DMS114 treated with DMSO at 0.1 percent for 48 hours (cell line): ENCODE measurements at regions not wholly inside any gene's neighbourhood (a gene's known extent, or its start where the extent isn't known, plus 50 kb on each side); places are given as distances from the start of the nearest gene placed in this dataset.
A peak's percentile ranks its signal among the peaks of the same experiment; 100 is the strongest.
"Not testable (repeated sequence)": the region's sequence is repeated elsewhere in the genome, so short reads cannot be mapped to it uniquely, and the experiment has no call there.

Source experiments
- DNase-seq: peaks from one replicate; lab custom pipeline; 2025; ENCODE audit not compliant: unreplicated experiment; lab: John Stamatoyannopoulos, UW

- DNase-seq, result no peak
Observed at GRCh38 chr3:170814822-170815221, 55.2 kb downstream of the RPL22L1 start.

GRCh38 chr3:170813266-170813665 is 56.7 kb downstream of the RPL22L1 start:
- DNase-seq, result no peak

- DNase-seq, result peak; percentile 79
Observed at GRCh38 chr3:170811928-170812591, 57.9 kb downstream of the RPL22L1 start.

- DNase-seq, result no peak
Observed at GRCh38 chr3:170811515-170811914, 58.5 kb downstream of the RPL22L1 start.

- no peak for DNase-seq
Observed at GRCh38 chr3:170809975-170810357, 60.0 kb downstream of the RPL22L1 start.

DNA sequence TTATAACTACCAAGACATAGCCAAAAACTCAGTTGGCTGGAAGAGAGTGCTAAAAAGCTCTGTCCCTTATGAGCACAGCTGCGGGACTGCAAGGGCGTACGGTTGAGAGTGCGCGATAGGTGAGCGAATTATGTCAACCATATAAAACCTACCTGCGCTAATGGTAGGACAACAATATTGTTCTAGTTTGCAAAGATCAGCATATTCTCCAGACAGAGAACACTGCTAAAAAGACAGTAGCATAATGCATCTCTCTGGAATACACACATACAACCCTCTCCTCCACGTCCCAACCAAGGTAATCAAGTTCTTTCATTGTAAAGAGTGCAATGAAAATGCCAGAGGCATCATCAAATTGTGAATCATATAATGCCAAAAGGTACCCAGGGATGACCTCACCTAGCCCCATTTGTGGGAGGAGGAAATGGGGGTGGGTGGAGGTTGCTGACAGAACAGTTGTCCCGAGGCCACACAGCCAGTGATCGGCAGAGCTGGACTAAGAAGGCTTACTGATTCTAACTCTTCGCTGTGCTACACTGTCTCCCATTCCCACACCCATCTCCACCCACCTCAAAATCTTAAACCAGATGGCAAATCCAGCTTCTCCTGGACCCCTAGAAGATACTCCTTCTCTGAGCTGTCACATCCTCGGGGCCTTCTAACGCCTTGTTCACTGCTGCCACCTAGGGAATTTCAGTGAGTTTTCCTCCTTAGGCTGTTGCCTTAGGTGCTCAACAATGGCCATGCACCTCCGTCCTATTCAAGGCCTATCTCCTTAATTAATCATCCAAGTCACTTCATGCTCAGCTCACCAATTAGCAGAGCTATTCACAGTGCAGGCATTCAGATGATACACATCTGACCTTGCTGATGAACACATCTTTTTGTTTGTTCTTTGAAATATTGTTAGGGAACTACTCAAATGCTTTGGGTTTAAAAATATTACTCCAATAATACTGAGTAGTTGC is 60.7 kb downstream of the RPL22L1 start:
- DNase-seq, result peak; percentile 46

DNA sequence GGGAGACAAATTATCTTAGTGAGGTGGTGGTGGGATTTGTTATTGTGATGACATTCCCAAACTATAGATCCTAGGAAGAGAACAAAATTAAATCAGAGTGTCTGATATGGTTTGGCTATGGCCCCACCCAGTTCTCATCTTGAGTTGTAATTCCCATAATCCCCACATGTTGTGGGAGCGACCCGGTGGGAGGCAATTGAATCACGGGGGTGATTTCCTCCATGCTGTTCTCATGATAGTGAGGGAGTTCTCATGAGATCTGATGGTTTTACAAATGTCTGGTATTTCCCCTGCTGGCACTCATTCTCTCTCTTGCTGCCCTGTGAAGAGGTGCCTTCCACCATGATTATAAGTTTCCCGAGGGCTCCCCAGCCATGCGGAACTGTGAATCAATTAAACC is 62.0 kb downstream of the RPL22L1 start:
- no peak for DNase-seq

DNA sequence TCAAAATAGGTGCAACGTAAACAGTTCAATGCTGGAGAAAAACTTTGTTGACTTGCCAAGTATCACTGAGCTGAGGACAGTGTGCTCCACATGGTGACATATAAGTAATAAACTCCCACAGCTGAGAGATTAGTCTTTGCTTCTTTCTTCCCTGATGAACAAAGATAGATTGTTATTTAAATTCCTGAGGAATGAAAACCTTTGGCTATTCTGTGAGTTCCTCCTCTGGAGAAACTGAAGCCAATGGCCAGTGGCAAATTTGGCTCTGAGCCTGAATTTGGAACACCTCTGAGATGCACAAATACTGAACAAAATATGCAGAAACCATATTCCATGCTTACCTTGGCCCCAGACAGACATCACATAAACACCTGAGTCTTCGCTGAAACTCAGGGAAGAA is 63.3 kb downstream of the RPL22L1 start:
- DNase-seq, result no peak

DNA sequence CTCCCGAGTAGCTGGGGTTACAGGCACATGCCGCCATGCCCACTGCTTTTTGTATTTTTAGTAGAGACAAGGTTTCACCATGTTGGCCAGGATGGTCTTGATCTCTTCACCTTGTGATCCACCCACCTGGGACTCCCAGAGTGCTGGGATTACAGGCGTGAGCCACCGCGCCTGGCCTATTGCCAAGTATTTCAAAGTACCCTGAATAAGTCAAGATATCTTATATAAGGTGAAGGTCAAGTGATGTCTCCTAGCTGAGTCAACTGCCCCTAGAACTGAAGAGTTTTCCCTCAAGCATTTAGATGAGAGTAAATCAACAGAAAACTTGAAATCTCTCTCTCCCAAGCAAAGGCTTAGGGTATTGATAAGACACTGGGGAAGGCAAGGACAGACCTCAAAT is 63.9 kb downstream of the RPL22L1 start:
- DNase-seq, result no peak

- not testable (repeated sequence) for DNase-seq
Observed at GRCh38 chr3:170805296-170805695, 64.7 kb downstream of the RPL22L1 start.

GRCh38 chr3:170804634-170805033 is 65.4 kb downstream of the RPL22L1 start:
- DNase-seq, result not testable (repeated sequence)

- no peak for DNase-seq
Observed at GRCh38 chr3:170804078-170804477, 65.9 kb downstream of the RPL22L1 start.

- DNase-seq, result no peak
Observed at GRCh38 chr3:170802164-170803151, 67.5 kb downstream of the RPL22L1 start.

- no peak for DNase-seq
Observed at GRCh38 chr3:170801597-170801996, 68.4 kb downstream of the RPL22L1 start.

DNA sequence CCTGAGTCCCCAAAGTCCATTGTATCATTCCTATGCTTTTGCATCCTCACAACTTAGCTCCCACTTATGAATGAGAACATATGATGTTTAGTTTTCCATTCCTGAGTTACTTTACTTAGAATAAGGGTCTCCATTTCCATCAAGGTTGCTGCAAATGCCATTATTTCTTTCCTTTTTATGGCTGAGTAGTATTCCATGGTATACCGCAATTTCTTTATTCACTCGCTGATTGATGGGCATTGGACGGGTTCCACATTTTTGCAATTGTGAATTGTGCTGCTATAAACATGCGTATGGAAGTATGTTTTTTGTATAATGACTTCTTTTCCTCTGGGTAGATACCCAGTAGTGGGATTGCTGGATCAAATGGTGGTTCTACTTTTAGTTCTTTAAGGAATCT is 69.7 kb downstream of the RPL22L1 start:
- DNase-seq, result not testable (repeated sequence)

- DNase-seq, result no peak
Observed at GRCh38 chr3:170799009-170799408, 71.0 kb downstream of the RPL22L1 start.

- no peak for DNase-seq
Observed at GRCh38 chr3:170797685-170798084, 72.3 kb downstream of the RPL22L1 start.

GRCh38 chr3:170792471-170792870 is 77.5 kb downstream of the RPL22L1 start:
- DNase-seq, result no peak

GRCh38 chr3:170790647-170791046 is 79.3 kb downstream of the RPL22L1 start:
- DNase-seq, result no peak

DNA sequence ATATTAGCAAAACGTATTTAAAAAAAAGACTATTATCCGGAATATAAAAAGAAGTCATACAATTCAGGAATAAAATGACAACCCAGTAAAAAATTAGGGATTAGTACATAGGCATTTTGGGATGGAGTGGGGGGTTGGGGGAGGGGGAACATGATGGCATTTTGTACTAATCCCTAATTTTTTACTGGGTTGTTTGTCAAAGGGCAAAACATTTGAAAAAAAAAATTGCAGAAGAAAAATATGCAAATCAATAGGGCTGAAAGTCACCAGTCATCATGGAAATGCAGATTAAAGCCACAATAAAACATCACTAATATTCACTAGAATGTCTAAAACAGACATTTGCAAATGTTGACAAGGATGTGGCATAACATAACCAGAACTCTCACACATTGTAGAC is 82.5 kb downstream of the RPL22L1 start:
- DNase-seq, result no peak

GRCh38 chr3:170785454-170785853 is 84.5 kb downstream of the RPL22L1 start:
- no peak for DNase-seq
